Lower lobe of right lung (tissue), 2 donors: ENCODE measurements at regions not wholly inside any gene's neighbourhood (a gene's known extent, or its start where the extent isn't known, plus 50 kb on each side); places are given as distances from the start of the nearest gene placed in this dataset.

Experiments used
- ATAC-seq, 2 donors: fragments of 200-7000 bp; cut with Tn5 transposase; one replicate each; pipeline ENCODE4 v1.9.1; 2020 to 2022; ENCODE audit warnings: mild to moderate bottlenecking in 2 of 2, moderate library complexity in 2 of 2
- DNase-seq: peaks from one replicate; pipeline ENCODE4 v3.0.0-alpha.2; 2020
- H3K27ac ChIP-seq: fragments of 200-600 bp; one replicate; pipeline ENCODE4 v1.8.0; 2022
- H3K27me3 ChIP-seq: fragments of 200-600 bp; one replicate; pipeline ENCODE4 v1.8.0; 2022; ENCODE audit warnings: low read depth
- H3K36me3 ChIP-seq: fragments of 200-600 bp; one replicate; pipeline ENCODE4 v1.8.0; 2022; ENCODE audit warnings: mild to moderate bottlenecking
- H3K4me1 ChIP-seq: fragments of 200-600 bp; one replicate; pipeline ENCODE4 v1.8.0; 2022
- H3K4me3 ChIP-seq: fragments of 200-600 bp; one replicate; pipeline ENCODE4 v1.8.0; 2022; ENCODE audit warnings: mild to moderate bottlenecking
- H3K9me3 ChIP-seq: fragments of 200-600 bp; one replicate; pipeline ENCODE4 v1.8.0; 2022
- intact Hi-C: fragments of 100-400 bp; cut with DNase I; formaldehyde crosslinking; loops from one replicate; pipeline ENCODE4 v1.11.0; 2022
- TF ChIP-seq, protein P1 (sequence below): fragments of 200-600 bp; IDR thresholded peaks from one replicate; pipeline ENCODE4 v1.8.0; 2022; ENCODE audit warnings: antibody characterized with exemption, mild to moderate bottlenecking
- donor health status: DM: no; HTN: yes; CAD: no; lungs with severe emphysema.

DNA sequence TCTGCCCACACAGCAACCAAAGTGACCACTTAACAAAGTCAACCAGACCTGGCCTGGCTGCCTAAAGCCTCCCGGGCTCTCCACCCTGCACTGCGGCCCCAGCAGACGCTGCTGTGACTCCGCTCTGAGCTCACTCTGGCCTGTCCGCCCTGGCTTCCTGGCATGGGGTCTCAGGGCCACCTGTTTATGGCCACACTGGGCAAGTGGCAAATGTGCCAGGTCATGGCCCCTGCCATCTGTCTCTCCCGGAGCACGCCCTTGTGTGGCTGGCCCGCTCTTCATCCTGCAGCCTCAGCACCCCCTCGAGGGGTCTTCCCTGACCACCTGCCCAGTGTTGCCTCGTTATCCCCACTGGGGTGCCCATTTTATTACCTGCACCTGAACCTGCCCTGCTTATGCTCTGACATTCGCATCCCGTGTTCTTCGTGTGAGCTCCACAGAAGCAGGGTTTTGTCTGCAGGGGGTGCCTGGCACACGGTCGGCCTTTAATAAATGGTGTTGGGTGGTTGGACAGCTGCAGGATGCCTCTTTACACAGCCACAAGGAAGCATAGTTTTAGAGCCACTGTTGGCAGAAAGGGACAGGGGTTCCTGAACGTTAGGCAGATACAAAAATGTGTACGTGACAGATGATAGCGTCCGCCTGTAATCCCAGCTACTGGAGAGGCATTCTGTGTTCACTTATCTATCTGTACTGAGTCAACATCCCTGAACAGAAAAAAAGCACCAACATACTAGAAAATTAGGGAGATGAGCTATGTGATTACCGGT is 785.6 kb downstream of the TBC1D22A start:
- Histone ChIP-seq H3K36me3 (no peaks in the 10 kb centered on the region), H3K4me3 (no peak overlapping the region), H3K27ac (no peak overlapping the region), H3K9me3 (peaks cover 5% of the 10 kb centered on the region), H3K27me3 (peaks cover 15% of the 10 kb centered on the region), H3K4me1 (no peaks in the 10 kb centered on the region)
- ATAC-seq (no peak), DNase-seq (no peak)
- intact Hi-C loops = no loop called here
- TF ChIP-seq, protein P1, sequence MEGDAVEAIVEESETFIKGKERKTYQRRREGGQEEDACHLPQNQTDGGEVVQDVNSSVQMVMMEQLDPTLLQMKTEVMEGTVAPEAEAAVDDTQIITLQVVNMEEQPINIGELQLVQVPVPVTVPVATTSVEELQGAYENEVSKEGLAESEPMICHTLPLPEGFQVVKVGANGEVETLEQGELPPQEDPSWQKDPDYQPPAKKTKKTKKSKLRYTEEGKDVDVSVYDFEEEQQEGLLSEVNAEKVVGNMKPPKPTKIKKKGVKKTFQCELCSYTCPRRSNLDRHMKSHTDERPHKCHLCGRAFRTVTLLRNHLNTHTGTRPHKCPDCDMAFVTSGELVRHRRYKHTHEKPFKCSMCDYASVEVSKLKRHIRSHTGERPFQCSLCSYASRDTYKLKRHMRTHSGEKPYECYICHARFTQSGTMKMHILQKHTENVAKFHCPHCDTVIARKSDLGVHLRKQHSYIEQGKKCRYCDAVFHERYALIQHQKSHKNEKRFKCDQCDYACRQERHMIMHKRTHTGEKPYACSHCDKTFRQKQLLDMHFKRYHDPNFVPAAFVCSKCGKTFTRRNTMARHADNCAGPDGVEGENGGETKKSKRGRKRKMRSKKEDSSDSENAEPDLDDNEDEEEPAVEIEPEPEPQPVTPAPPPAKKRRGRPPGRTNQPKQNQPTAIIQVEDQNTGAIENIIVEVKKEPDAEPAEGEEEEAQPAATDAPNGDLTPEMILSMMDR = no peak

DNA sequence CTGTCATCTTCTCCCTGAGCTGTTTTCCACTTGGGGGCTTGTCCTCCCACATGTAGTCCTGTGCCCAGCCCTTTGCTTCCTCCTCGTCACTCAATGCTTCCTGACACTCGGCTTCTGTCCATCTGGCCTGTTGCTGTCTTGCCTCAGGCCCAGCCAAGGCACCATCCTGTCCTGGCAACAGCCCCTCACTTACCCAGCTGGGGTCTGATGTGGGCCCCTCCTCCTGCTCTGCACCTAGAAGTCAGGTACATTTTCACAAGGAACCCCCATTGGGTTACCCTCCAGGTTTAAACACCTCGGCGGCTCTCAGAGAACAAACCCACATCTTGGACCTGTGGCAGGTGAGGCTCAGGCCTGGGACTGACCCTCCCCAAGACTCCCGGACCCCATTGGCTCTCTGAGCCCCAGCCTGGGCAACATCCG is 784.8 kb downstream of the TBC1D22A start:
- no peaks in the 10 kb centered on the region for H3K4me1 ChIP-seq
- no peaks in the 10 kb centered on the region for H3K36me3 ChIP-seq
- peaks cover 15% of the 10 kb centered on the region for H3K27me3 ChIP-seq
- no peak overlapping the region for H3K27ac ChIP-seq
- DNase-seq (no peak), ATAC-seq (no peak)
- H3K9me3 ChIP-seq = peaks cover 5% of the 10 kb centered on the region
- no peak overlapping the region for H3K4me3 ChIP-seq
- intact Hi-C loops = no loop called here
- TF ChIP-seq, protein P1 = no peak

DNA sequence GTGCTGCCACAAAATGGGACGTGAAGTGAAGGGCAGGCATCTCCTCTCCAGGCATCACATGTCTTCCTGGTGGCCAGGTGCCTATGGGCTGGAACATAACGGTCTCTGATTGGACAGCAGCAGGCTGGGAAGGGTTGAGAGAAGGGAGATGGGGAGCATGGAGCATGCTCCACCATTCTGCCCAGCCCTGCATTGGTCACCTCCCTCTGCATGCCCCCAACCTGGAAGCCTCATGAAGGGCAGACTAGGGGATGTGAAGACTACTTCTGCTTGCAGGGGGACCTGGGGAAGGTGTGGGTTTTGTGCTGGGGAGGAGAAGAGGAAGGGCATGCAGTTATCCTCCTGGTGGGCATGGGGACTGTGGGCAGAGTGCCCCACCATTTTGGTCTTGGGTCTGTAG is 782.2 kb downstream of the TBC1D22A start:
- Histone ChIP-seq H3K4me1 (no peaks in the 10 kb centered on the region), H3K9me3 (peaks cover 5% of the 10 kb centered on the region), H3K27ac (no peak overlapping the region), H3K27me3 (peaks cover 3% of the 10 kb centered on the region), H3K4me3 (no peak overlapping the region), H3K36me3 (no peaks in the 10 kb centered on the region)
- DNase-seq (no peak), ATAC-seq (no peak)
- TF ChIP-seq, protein P1 = no peak
- intact Hi-C loops = no loop called here

DNA sequence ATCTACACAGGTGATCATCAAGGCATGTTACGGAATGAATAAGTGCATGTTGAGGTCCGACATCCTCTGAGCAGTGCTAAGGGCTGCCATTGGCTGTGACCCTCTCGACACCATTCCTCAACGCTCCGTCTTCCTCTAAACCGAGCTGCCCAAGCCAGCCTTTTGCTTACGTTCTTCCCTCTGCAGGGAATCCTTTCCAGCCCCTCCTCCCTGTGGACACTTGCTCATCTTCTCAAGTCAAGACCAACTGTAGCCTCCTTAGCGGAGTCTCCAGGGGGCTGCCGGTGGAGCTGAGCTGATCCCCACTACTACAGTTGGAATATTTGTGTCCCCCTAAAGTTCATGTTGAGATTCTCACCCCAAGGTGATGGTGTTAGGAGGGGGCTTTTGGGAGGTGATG is 781.0 kb downstream of the TBC1D22A start:
- no peak overlapping the region for H3K4me3 ChIP-seq
- no peak for DNase-seq
- H3K4me1 ChIP-seq = no peaks in the 10 kb centered on the region
- no peaks in the 10 kb centered on the region for H3K36me3 ChIP-seq
- no peak for ATAC-seq
- H3K27me3 ChIP-seq = no peaks in the 10 kb centered on the region
- peaks cover 5% of the 10 kb centered on the region for H3K9me3 ChIP-seq
- TF ChIP-seq, protein P1 = no peak
- H3K27ac ChIP-seq = no peak overlapping the region
- intact Hi-C loops = no loop called here

DNA sequence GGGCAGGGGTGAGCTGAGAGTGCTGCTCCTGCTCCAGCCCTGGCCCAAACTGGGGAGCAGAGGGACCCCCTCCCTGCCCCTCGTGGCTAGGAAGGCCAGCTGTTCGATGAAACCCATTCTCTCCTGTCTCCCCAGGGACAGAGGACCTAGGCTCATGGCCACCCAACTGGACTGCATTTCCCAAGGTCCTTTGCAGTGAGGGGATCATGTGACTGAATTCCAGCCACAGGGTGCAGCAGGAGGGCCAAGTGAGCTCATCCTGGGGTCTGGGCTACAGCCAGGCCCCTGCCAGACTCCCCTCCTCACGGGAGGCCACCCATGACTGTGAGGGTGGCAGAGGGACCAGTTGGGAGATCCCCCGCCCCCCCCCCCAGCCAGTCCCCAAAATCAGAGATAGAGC is 777.6 kb downstream of the TBC1D22A start:
- Histone ChIP-seq H3K27me3 (no peaks in the 10 kb centered on the region), H3K36me3 (no peaks in the 10 kb centered on the region), H3K9me3 (no peaks in the 10 kb centered on the region), H3K4me3 (no peak overlapping the region), H3K27ac (no peak overlapping the region), H3K4me1 (peaks cover 2% of the 10 kb centered on the region)
- intact Hi-C loops = no loop called here
- TF ChIP-seq, protein P1 = no peak
- no peak for DNase-seq
- no peak for ATAC-seq
